Heart right ventricle (tissue), 16 donors: ENCODE measurements at regions not wholly inside any gene's neighbourhood (a gene's known extent, or its start where the extent isn't known, plus 50 kb on each side); places are given as distances from the start of the nearest gene placed in this dataset.

Experiments used
- ATAC-seq, 8 donors: fragments of 200-7000 bp; cut with Tn5 transposase; one replicate each; pipeline ENCODE4 v1.9.1; 2020; ENCODE audit warnings: mild to moderate bottlenecking in 8 of 8, moderate library complexity in 8 of 8, moderate number of reproducible peaks in 1 of 8
- DNase-seq, 2 donors: peaks; one replicate each; pipeline ENCODE4 v3.0.0-alpha.2; 2020
- H3K27ac ChIP-seq, 10 donors: fragments of 200-600 bp; sonication (generic) in 2 of 10; one replicate each; pipeline versions ENCODE4 v1.5.0 to v1.8.0; 2020 to 2022; ENCODE audit warnings: mild to moderate bottlenecking in 3 of 10
- H3K27me3 ChIP-seq, 7 donors: fragments of 200-600 bp; one replicate each; pipeline ENCODE4 v1.8.0; 2021 to 2022; ENCODE audit warnings: mild to moderate bottlenecking in 2 of 7
- H3K36me3 ChIP-seq, 9 donors: fragments of 200-600 bp; sonication (generic) in 1 of 9; one replicate each; pipeline versions ENCODE4 v1.5.0 to v1.8.0; 2020 to 2022; ENCODE audit warnings: mild to moderate bottlenecking in 2 of 9
- H3K4me1 ChIP-seq, 9 donors: fragments of 200-600 bp; sonication (generic) in 1 of 9; one replicate each; pipeline versions ENCODE4 v1.5.0 to v1.8.0; 2020 to 2022; ENCODE audit warnings: mild to moderate bottlenecking in 4 of 9
- H3K4me3 ChIP-seq, 10 donors: fragments of 200-600 bp; sonication (generic) in 2 of 10; one replicate each; pipeline versions ENCODE4 v1.5.0 to v1.8.0; 2020 to 2022; ENCODE audit warnings: mild to moderate bottlenecking in 7 of 10, moderate library complexity in 2 of 10
- H3K9me3 ChIP-seq, 11 donors: fragments of 200-600 bp in 10 of 11; sonication (generic) in 2 of 11; one replicate each; pipeline versions ENCODE4 v1.5.0 to v1.8.0; 2013 to 2022; ENCODE audit warnings: mild to moderate bottlenecking in 2 of 11, control low read depth in 1 of 11, moderate library complexity in 1 of 11
- CTCF ChIP-seq, 9 donors: fragments of 200-600 bp; sonication (generic) in 2 of 9; IDR thresholded peaks; one replicate each; pipeline versions ENCODE4 v1.5.0 to v1.8.0; 2021 to 2022; ENCODE audit warnings: antibody characterized with exemption in 9 of 9, mild to moderate bottlenecking in 5 of 9, moderate library complexity in 1 of 9
- WGBS, 2 donors: extraction: QIAGEN DNeasy Blood & Tissue Kit; methylation state at CpG; one replicate each; pipeline ENCODE4 v1.1.7; 2013; ENCODE audit warnings: inconsistent platforms in 1 of 2; 5-methylcytosine and 5-hydroxymethylcytosine counted together
- intact Hi-C, 10 donors: fragments of 100-400 bp; cut with DNase I; formaldehyde crosslinking; loops; one replicate each; pipeline versions ENCODE4 v1.11.1 to v1.14.2; 2022
- donor health status: Arrhythmogenic right ventricular cardiomyopathy.
- donor health status: ischemic (EF 13 %, LVEDD 7.1; RV severe dilation, severe dysfunction).
- donor health status: healthy with polysubstance abuse.
- donor health status: DM: no; HTN: yes; CAD: no.
- donor health status: DM: no; HTN: no; CAD: no.
- donor health status: ischemic (EF 25% LVEDD 6.9; RV normal size, moderate dysfunction).
- donor health status: ischemic (EF 25% LVEDD 5.7; RV mildly dilated, moderate dysfunction).
- donor health status: healthy.
- donor health status: DM: yes; HTN: yes; CAD: no.
- donor health status: Ischemic cardiomyopathy.
- donor health status: ischemic (EF 35%, LVEDD 5.7; RV mildly dilated, moderate dysfunction).
- donor health status: nonischemic (EF 11% LVEDD 7.7; RV severe dilation, severe dysfunction).
- donor health status: DM: yes; HTN: yes; CAD: no.
- donor health status: PGD.
- donor health status: ischemic (EF 29% LVEDD 5.4; RV normal size, mild dysfunction).
- donor health status: nonischemic (EF 23%, LVEDD 6.1; RV moderate dilation, normal function).

- Histone ChIP-seq H3K4me3 (no peak overlapping the region), H3K27me3 (peaks cover 0 to 49% (median 18%) of the 10 kb centered on the region in 7 donors), H3K4me1 (no peaks in the 10 kb centered on the region), H3K36me3 (no peaks in the 10 kb centered on the region), H3K9me3 (peaks cover 0 to 3% (median 0%) of the 10 kb centered on the region in 11 donors), H3K27ac (no peak overlapping the region)
- intact Hi-C loops: no loop called here
- TF ChIP-seq CTCF (IDR thresholded peaks at IDR 0.05): no peak
- DNase-seq: no peak
- no peak for ATAC-seq
- WGBS, 2 donors: 62 to 65% methylated on average over 3 of the region's 3 CpGs
Measured at GRCh38 chr19:30267332-30267731, 104.9 kb upstream of the ZNF536 start.

- Histone ChIP-seq H3K4me3 (no peak overlapping the region), H3K27me3 (peaks cover 0 to 38% (median 18%) of the 10 kb centered on the region in 7 donors), H3K9me3 (peaks cover 0 to 16% (median 2%) of the 10 kb centered on the region in 11 donors), H3K4me1 (no peaks in the 10 kb centered on the region), H3K36me3 (no peaks in the 10 kb centered on the region), H3K27ac (no peak overlapping the region)
- 72 to 79% methylated on average over 9 of the region's 9 CpGs for WGBS, 2 donors
- TF ChIP-seq CTCF (IDR thresholded peaks at IDR 0.05): no peak
- ATAC-seq: no peak
- no peak for DNase-seq
- intact Hi-C loops: no loop called here
Measured at GRCh38 chr19:30268601-30269000, 103.6 kb upstream of the ZNF536 start.

- H3K4me3 ChIP-seq: no peak overlapping the region
- 84 to 92% methylated on average over 9 of the region's 9 CpGs for WGBS, 2 donors
- peaks cover 0 to 17% (median 2%) of the 10 kb centered on the region in 11 donors for H3K9me3 ChIP-seq
- ATAC-seq (no peak), DNase-seq (no peak)
- H3K36me3 ChIP-seq: no peaks in the 10 kb centered on the region
- H3K27me3 ChIP-seq: peaks cover 0 to 38% (median 18%) of the 10 kb centered on the region in 7 donors
- TF ChIP-seq CTCF (IDR thresholded peaks at IDR 0.05): no peak
- H3K27ac ChIP-seq: no peak overlapping the region
- no peaks in the 10 kb centered on the region for H3K4me1 ChIP-seq
- intact Hi-C loops: no loop called here
Measured at GRCh38 chr19:30269638-30270037, 102.5 kb upstream of the ZNF536 start.

GRCh38 chr19:30271816-30272215 lies 100.4 kb upstream of the ZNF536 start:
- DNase-seq (no peak), ATAC-seq (no peak)
- H3K36me3 ChIP-seq: no peaks in the 10 kb centered on the region
- peaks cover 0 to 22% (median 7%) of the 10 kb centered on the region in 7 donors for H3K27me3 ChIP-seq
- peaks cover 0 to 17% (median 2%) of the 10 kb centered on the region in 11 donors for H3K9me3 ChIP-seq
- WGBS, 2 donors: 64 to 69% methylated on average over 5 of the region's 5 CpGs
- intact Hi-C loops: no loop called here
- peaks cover 0 to 6% (median 0%) of the 10 kb centered on the region in 9 donors for H3K4me1 ChIP-seq
- H3K4me3 ChIP-seq: no peak overlapping the region
- no peak for TF ChIP-seq CTCF (IDR thresholded peaks at IDR 0.05)
- no peak overlapping the region for H3K27ac ChIP-seq
